H4 (cell line): ENCODE measurements at regions not wholly inside any gene's neighbourhood (a gene's known extent, or its start where the extent isn't known, plus 50 kb on each side); places are given as distances from the start of the nearest gene placed in this dataset.
"Not testable (repeated sequence)": the region's sequence is repeated elsewhere in the genome, so short reads cannot be mapped to it uniquely, and the experiment has no call there.

ENCODE experiments used
- DNase-seq: peaks from one replicate; pipeline ENCODE4 v3.0.0-alpha.2; 2015; ENCODE audit warnings: low spot score

GRCh38 chr5:62780230-62780629, 201.6 kb downstream of the LRRC70 start:
- no peak for DNase-seq

GRCh38 chr5:62779010-62779422, 200.4 kb downstream of the LRRC70 start:
- peak; percentile 60 for DNase-seq

DNA sequence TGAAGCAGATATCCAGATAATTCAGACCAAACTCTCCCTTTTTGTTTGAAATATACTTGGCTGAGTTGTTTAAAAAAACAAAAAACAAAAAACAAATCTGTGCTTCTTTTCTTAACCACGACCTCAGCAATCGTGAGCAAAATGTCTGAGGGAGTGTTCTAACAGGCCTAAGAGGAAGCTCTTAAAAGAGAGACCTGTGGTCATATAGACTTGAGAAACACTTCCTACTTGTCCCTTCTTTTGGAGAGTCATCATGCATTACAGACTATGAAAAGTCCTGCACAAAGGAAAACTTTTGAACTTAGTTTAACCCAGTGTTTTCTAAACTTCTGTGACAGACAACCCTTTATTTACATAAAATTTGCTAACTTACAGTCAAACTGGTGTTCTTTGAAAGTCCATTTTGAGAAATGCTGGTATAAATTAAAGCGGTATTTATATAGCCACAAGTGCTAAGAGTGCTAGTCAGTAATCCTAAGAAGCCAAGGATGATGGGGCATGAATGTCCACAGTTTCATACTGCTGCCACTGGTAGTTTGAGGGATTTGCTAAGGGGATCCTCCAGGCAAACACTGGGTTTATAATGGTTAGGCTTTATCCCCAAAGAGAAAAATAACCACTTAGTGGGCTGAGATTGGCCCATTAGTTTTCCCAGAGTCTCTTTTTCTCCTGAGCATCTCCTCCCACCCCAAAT, 199.8 kb downstream of the LRRC70 start:
- no peak for DNase-seq

- DNase-seq, result not testable (repeated sequence)
These were observed 198.5 kb downstream of the LRRC70 start for GRCh38 chr5:62777081-62777480.

GRCh38 chr5:62776592-62776991, 198.0 kb downstream of the LRRC70 start:
- DNase-seq, result not testable (repeated sequence)

GRCh38 chr5:62773460-62773859, 194.8 kb downstream of the LRRC70 start:
- DNase-seq, result no peak

DNA sequence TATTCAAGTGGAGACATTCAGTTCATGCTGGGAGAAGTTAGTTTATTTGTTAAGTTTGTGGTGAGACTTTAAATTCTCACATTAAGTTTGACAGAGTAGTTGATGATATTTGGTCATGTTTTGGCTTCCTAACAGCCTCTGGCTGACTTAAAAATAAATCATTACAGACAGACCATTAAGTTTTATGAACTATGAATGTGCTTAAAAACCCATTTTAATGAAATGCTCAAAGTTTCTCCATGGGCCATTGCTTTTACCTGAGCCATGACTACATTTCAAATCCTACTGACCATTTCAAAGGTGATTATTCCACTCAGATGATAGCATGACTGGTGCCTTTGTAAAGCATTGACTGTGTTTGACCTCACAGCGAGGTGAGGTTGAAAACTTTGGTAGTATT, 192.7 kb downstream of the LRRC70 start:
- no peak for DNase-seq

DNA sequence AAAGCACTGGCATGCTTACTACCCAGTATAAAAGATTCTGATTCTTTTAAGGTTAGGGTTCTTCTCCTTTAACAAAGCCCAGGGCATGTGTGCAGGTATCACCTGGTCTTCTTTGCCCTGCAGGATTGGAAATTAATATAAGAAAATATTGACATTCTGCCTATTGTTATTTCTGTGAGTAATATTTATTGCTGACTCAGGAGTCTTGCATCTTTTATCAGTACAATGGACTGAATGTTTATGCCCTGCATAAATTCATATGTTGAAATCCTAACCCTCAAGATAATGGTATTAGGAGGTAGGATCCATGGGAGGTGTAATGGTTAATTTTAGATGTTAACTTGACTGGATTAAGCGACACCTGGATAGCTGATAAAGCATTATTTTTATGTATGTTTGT, 189.0 kb downstream of the LRRC70 start:
- no peak for DNase-seq

GRCh38 chr5:62767077-62767476, 188.5 kb downstream of the LRRC70 start:
- DNase-seq, result no peak

- no peak for DNase-seq
These were observed 183.9 kb downstream of the LRRC70 start for GRCh38 chr5:62762503-62762902.

DNA sequence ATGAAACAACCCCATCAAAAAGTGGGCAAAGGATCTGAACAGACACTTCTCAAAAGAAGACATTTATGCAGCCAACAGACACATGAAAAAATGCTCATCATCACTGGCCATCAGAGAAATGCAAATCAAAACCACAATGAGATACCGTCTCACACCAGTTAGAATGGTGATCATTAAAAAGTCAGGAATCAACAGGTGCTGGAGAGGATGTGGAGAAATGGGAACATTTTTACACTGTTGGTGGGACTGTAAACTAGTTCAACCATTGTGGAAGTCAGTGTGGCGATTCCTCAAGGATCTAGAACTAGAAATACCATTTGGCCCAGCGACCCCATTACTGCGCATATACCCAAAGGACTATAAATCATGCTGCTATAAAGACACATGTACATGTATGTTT, 179.1 kb downstream of the LRRC70 start:
- DNase-seq, result not testable (repeated sequence)

DNA sequence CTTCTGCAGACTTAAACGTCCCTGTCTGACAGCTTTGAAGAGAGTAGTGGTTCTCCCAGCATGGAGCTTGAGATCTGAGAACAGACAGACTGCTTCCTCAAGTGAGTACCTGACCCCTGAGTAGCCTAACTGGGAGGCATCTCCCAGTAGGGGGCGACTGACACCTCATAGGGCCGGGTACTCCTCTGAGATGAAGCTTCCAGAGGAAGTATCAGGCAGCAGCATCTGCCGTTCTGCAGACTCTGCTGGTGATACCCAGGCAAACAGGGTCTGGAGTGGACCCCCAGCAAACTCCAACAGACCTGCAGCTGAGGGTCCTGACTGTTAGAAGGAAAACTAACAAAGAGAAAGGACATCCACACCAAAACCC, 174.4 kb downstream of the LRRC70 start:
- not testable (repeated sequence) for DNase-seq

- not testable (repeated sequence) for DNase-seq
These were observed 173.7 kb downstream of the LRRC70 start for GRCh38 chr5:62752056-62752997.

DNA sequence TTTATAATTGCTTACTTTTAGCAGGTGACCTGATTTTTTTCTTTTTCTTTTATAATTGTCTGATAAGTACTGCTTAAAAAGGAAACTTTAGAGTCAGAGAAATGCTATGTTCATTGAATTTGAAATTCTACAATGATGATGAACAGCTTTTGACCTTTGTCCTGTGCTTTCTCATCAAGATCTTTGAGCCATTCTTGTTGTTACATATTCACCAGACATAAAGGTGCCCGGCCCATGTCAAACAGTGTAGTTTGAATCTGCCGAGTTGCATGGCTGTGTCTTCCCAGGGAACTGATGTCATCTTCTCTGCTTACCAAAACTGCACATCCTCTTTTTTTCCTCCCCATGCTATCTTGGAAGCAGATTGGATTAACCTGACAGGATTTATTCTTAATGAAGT, 163.6 kb downstream of the LRRC70 start:
- no peak for DNase-seq

DNA sequence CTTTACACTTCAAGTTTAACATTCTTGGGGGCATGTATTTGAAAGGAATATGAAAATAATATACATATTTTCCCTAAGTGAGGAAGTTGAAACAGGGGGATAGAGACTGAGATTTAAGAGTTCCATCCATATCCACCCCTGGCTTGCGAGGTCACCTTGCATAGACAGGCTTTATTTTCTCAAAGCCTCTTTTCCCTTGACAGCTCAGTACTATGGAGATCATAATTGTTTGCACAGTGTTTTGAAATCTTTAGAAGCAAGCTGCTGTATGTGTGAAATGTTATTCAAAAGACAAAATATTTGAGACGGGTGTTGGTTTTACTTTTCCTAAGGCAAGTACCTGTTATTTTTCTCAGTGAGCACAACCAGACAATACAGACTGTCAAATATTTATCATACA, 163.1 kb downstream of the LRRC70 start:
- DNase-seq, result no peak

GRCh38 chr5:62737766-62738165, 159.1 kb downstream of the LRRC70 start:
- DNase-seq, result no peak

- DNase-seq, result no peak
These were observed 154.1 kb downstream of the LRRC70 start for GRCh38 chr5:62732677-62733121.

GRCh38 chr5:62731022-62731421, 152.4 kb downstream of the LRRC70 start:
- no peak for DNase-seq

- DNase-seq, result no peak
These were observed 151.1 kb downstream of the LRRC70 start for GRCh38 chr5:62729675-62730074.

- no peak for DNase-seq
These were observed 149.2 kb downstream of the LRRC70 start for GRCh38 chr5:62727861-62728260.

- DNase-seq, result no peak
These were observed 148.6 kb downstream of the LRRC70 start for GRCh38 chr5:62727184-62727583.

- DNase-seq, result no peak
These were observed 143.7 kb downstream of the LRRC70 start for GRCh38 chr5:62722360-62722759.

GRCh38 chr5:62720031-62720441, 141.4 kb downstream of the LRRC70 start:
- peak; percentile 22 for DNase-seq
